ENCODE measurements at regions not wholly inside any gene's neighbourhood (a gene's known extent, or its start where the extent isn't known, plus 50 kb on each side); places are given as distances from the start of the nearest gene placed in this dataset.

GRCh38 chr18:64260810-64261209 is 111.9 kb upstream of the LINC00305 start:
- no peaks in the 10 kb centered on the region for H3K36me3 ChIP-seq (ENCODE audit: low read depth)
- H3K4me3 ChIP-seq, result no peak overlapping the region
- no peak for ATAC-seq

GRCh38 chr18:64259871-64260270 is 111.0 kb upstream of the LINC00305 start:
- no peaks in the 10 kb centered on the region for H3K36me3 ChIP-seq (ENCODE audit: low read depth)
- H3K4me1 ChIP-seq (ENCODE audit: low read depth), result no peaks in the 10 kb centered on the region
- no peak overlapping the region for H3K4me3 ChIP-seq
- no peak for DNase-seq
- intact Hi-C loops (cut with DNase I, micrococcal nuclease), result no loop called here
- no peak for TF ChIP-seq CTCF (IDR thresholded peaks at IDR 0.05)
- H3K9me3 ChIP-seq, result no peaks in the 10 kb centered on the region
- no peak for ATAC-seq

More at GRCh38 chr18:64260810-64261209, 111.9 kb upstream of the LINC00305 start:
- intact Hi-C loops (cut with DNase I, micrococcal nuclease), result no loop called here
- no peaks in the 10 kb centered on the region for H3K4me1 ChIP-seq (ENCODE audit: low read depth)
- H3K9me3 ChIP-seq, result no peaks in the 10 kb centered on the region
- DNase-seq, result no peak
- no peak for TF ChIP-seq CTCF (IDR thresholded peaks at IDR 0.05)

- Histone ChIP-seq H3K9me3 (no peaks in the 10 kb centered on the region), H3K36me3 (ENCODE audit: low read depth) (no peaks in the 10 kb centered on the region), H3K4me3 (no peak overlapping the region), H3K4me1 (ENCODE audit: low read depth) (no peaks in the 10 kb centered on the region)
- no peak for TF ChIP-seq CTCF (IDR thresholded peaks at IDR 0.05)
- DNase-seq (no peak), ATAC-seq (no peak)
- intact Hi-C loops (cut with DNase I, micrococcal nuclease), result no loop called here
Measured at GRCh38 chr18:64258111-64258650, 109.3 kb upstream of the LINC00305 start.

GRCh38 chr18:64254399-64255093 is 105.7 kb upstream of the LINC00305 start:
- no peak for TF ChIP-seq CTCF (IDR thresholded peaks at IDR 0.05)
- intact Hi-C loops (cut with DNase I, micrococcal nuclease), result no loop called here
- DNase-seq (no peak), ATAC-seq (no peak)
- H3K36me3 ChIP-seq (ENCODE audit: low read depth), result no peaks in the 10 kb centered on the region
- H3K4me1 ChIP-seq (ENCODE audit: low read depth), result no peaks in the 10 kb centered on the region
- no peak overlapping the region for H3K4me3 ChIP-seq
- no peaks in the 10 kb centered on the region for H3K9me3 ChIP-seq

GRCh38 chr18:64253873-64254272 is 105.0 kb upstream of the LINC00305 start:
- intact Hi-C loops (cut with DNase I, micrococcal nuclease), result no loop called here
- no peak overlapping the region for H3K4me3 ChIP-seq
- DNase-seq (no peak), ATAC-seq (no peak)
- no peak for TF ChIP-seq CTCF (IDR thresholded peaks at IDR 0.05)
- H3K9me3 ChIP-seq, result no peaks in the 10 kb centered on the region
- no peaks in the 10 kb centered on the region for H3K4me1 ChIP-seq (ENCODE audit: low read depth)
- no peaks in the 10 kb centered on the region for H3K36me3 ChIP-seq (ENCODE audit: low read depth)

All from mucosa of descending colon (tissue), 3 donors.